ENCODE measurements at regions not wholly inside any gene's neighbourhood (a gene's known extent, or its start where the extent isn't known, plus 50 kb on each side); places are given as distances from the start of the nearest gene placed in this dataset.

DNA sequence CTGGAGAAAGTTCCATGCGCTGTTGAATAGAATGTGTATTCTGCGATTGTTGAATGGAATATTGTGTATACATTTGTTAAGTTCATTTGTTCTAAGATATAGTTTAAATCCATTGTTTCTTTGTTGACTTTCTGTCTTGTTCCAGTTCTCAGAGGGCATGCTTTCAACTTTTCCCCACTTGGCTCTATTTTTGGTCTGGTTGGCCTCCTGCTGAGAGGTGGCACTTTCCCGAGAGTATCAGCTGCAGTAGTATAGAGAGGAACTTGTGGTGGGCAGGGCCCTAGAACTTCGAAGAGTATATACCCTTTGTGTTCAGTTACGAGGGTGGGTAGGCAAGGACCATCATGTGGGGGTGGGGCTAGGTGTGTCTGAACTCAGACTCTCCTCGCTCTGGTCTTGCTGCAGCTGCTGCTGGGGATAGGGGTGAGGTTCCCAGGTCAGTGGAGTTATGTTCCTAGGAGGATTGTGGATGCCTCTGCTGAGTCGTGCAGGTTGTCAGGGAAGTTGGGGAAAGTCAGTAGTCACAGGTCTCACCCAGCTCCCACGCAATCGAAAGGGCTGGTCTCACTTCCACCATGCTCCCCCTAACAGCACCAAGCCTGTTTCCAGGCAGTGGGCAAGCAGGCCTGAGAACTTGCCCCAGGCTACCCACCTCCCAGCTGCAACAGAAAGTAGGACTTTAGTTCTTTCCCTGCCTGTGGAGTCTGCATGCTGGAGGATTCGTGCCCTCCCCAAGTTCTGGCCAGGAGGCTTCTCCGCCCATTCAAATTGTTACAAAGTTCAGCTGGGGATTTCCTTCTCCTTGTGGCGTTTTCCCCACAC is 118.9 kb upstream of the SSTR4 start:
- H3K9ac ChIP-seq (ENCODE audit: low read depth in 1 of 2, low read length in 2 of 2) = no peak overlapping the region
- no peaks in the 10 kb centered on the region for H3K36me3 ChIP-seq (ENCODE audit: control insufficient read depth in 2 of 2, insufficient read depth in 2 of 2, low read length in 2 of 2)
- no peak overlapping the region for H3K4me3 ChIP-seq (ENCODE audit: low read length in 2 of 2)
- H3K27ac ChIP-seq (ENCODE audit: low read depth in 2 of 2, low read length in 2 of 2) = no peak overlapping the region
- no peaks in the 10 kb centered on the region for H3K9me3 ChIP-seq (ENCODE audit: control insufficient read depth in 2 of 2, low read length in 2 of 2)
- H3K27me3 ChIP-seq (ENCODE audit: control insufficient read depth in 2 of 2, insufficient read depth in 2 of 2, low read length in 2 of 2) = no peaks in the 10 kb centered on the region
- H3K4me1 ChIP-seq (ENCODE audit: control insufficient read depth in 2 of 2, insufficient read depth in 2 of 2, low read length in 2 of 2) = no peaks in the 10 kb centered on the region

DNA sequence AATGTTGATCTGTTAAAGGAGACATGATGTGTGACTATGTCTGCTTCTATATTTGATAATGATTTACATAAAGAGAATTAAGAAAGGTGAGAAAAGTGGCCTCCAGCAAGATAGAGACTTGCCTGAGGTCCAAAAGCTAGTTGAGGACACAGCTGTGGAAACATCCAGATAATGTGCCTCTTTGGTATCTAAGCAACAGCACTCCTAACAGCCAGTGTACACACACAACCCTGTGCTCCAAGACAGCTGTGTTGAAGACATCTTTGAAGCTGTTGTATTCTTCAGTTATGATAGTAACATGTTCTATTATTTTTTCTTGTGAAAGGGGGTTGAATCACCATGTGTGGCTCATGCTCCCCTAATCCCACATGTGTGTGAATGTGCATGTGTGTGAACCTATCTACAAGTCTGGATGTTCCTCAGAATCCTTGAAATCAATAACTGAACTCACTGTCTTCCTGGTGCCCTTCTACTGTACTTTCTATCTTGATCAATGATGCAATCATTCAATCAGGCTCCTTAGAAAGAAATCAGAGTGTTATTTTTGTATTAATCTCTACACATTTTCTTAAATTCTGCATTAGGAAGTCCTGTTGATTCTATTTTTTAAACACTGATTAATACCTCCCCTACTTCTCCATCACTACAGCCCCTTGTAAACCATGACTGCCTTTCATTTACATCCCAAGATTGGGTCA is 116.7 kb upstream of the SSTR4 start:
- no peak overlapping the region for H3K9ac ChIP-seq (ENCODE audit: low read depth in 1 of 2, low read length in 2 of 2)
- H3K4me3 ChIP-seq (ENCODE audit: low read length in 2 of 2) = no peak overlapping the region
- H3K9me3 ChIP-seq (ENCODE audit: control insufficient read depth in 2 of 2, low read length in 2 of 2) = no peaks in the 10 kb centered on the region
- H3K27me3 ChIP-seq (ENCODE audit: control insufficient read depth in 2 of 2, insufficient read depth in 2 of 2, low read length in 2 of 2) = no peaks in the 10 kb centered on the region
- no peak overlapping the region for H3K27ac ChIP-seq (ENCODE audit: low read depth in 2 of 2, low read length in 2 of 2)
- H3K4me1 ChIP-seq (ENCODE audit: control insufficient read depth in 2 of 2, insufficient read depth in 2 of 2, low read length in 2 of 2) = no peaks in the 10 kb centered on the region
- no peaks in the 10 kb centered on the region for H3K36me3 ChIP-seq (ENCODE audit: control insufficient read depth in 2 of 2, insufficient read depth in 2 of 2, low read length in 2 of 2)

DNA sequence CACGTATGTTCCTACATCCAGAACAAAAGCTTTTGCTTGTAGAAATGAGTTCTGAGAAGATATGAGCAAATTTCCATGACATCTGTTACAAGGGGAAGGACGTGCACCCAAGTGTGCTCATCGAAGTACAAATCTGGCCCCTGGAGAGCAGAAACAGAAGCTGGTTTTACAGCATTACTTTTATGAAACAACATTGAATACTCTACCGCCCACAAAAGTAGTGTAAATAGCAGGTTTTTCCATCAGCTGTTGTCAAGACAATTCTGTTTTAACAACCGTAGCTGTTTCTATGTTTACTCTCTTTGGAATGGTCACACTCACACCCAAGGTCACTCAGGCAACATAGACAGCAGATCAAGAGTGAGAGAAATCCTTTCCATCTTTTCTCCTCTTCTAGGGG is 114.2 kb upstream of the SSTR4 start:
- no peaks in the 10 kb centered on the region for H3K9me3 ChIP-seq (ENCODE audit: control insufficient read depth in 2 of 2, low read length in 2 of 2)
- H3K27me3 ChIP-seq (ENCODE audit: control insufficient read depth in 2 of 2, insufficient read depth in 2 of 2, low read length in 2 of 2) = no peaks in the 10 kb centered on the region

DNA sequence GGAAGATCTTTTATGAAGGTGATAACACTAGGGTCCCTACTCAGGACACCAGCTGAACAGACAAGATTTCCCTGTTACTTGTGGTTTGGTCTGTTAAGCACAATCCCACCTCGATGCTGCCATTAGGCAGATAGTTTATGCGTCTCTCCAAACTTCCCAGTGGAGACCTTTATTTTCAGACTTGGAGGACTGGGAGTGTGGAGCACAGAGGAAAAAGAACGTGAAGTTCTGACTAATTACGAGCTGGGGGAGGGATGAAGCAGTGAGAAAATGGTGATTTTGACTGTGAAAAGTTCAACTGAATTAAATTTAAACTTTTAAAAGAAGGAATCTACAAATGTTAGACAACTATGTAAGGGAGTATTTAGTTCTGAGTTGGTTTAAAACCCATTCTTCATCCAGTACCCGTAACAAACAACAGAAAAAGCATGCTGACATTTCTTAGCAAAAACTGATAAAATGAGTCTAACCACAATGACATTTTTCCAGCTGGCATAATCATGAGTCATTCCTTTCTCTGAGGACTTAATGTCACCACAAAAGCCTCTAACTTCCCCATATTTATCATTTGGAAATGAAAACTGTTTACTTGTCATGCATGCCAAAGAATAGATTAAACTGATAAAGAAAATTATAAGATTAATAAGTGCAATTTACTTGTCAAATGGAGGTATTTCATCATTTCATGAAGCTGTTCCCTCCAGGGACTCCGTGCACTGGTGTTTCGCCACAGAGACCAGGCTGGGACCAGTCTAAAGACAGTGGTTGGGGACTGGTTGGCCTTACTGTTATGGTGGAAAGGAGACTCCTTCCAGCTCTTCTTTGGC is 113.3 kb upstream of the SSTR4 start:
- Histone ChIP-seq H3K4me1 (ENCODE audit: control insufficient read depth in 2 of 2, insufficient read depth in 2 of 2, low read length in 2 of 2) (no peaks in the 10 kb centered on the region), H3K27me3 (ENCODE audit: control insufficient read depth in 2 of 2, insufficient read depth in 2 of 2, low read length in 2 of 2) (no peaks in the 10 kb centered on the region), H3K36me3 (ENCODE audit: control insufficient read depth in 2 of 2, insufficient read depth in 2 of 2, low read length in 2 of 2) (no peaks in the 10 kb centered on the region), H3K4me3 (ENCODE audit: low read length in 2 of 2) (no peak overlapping the region), H3K9me3 (ENCODE audit: control insufficient read depth in 2 of 2, low read length in 2 of 2) (no peaks in the 10 kb centered on the region), H3K9ac (ENCODE audit: low read depth in 1 of 2, low read length in 2 of 2) (no peak overlapping the region), H3K27ac (ENCODE audit: low read depth in 2 of 2, low read length in 2 of 2) (no peak overlapping the region)

More for the DNA sequence above, 114.2 kb upstream of the SSTR4 start:
- Histone ChIP-seq H3K36me3 (ENCODE audit: control insufficient read depth in 2 of 2, insufficient read depth in 2 of 2, low read length in 2 of 2) (no peaks in the 10 kb centered on the region), H3K27ac (ENCODE audit: low read depth in 2 of 2, low read length in 2 of 2) (no peak overlapping the region), H3K4me3 (ENCODE audit: low read length in 2 of 2) (no peak overlapping the region), H3K4me1 (ENCODE audit: control insufficient read depth in 2 of 2, insufficient read depth in 2 of 2, low read length in 2 of 2) (no peaks in the 10 kb centered on the region), H3K9ac (ENCODE audit: low read depth in 1 of 2, low read length in 2 of 2) (no peak overlapping the region)

DNA sequence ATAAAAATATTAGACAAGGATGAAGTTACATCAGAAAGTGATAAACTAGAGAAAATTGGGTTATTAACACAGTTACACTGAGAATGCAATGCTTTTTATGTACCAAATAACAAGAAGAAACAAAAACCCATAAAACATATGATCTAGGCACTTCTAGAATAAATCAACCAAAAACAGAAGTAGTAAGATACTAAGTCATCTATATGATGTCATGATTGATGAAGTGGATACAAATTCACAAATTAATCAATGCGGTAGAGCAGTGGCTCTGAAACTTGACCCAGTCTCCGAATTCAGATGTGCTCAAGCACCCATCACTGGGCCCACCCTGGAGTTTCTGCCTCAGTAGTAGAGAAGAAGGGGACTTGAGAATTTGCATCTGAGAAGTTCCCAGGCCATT is 112.1 kb upstream of the SSTR4 start:
- Histone ChIP-seq H3K4me3 (ENCODE audit: low read length in 2 of 2) (no peak overlapping the region), H3K27me3 (ENCODE audit: control insufficient read depth in 2 of 2, insufficient read depth in 2 of 2, low read length in 2 of 2) (no peaks in the 10 kb centered on the region), H3K9me3 (ENCODE audit: control insufficient read depth in 2 of 2, low read length in 2 of 2) (no peaks in the 10 kb centered on the region), H3K27ac (ENCODE audit: low read depth in 2 of 2, low read length in 2 of 2) (no peak overlapping the region), H3K4me1 (ENCODE audit: control insufficient read depth in 2 of 2, insufficient read depth in 2 of 2, low read length in 2 of 2) (no peaks in the 10 kb centered on the region), H3K36me3 (ENCODE audit: control insufficient read depth in 2 of 2, insufficient read depth in 2 of 2, low read length in 2 of 2) (no peaks in the 10 kb centered on the region), H3K9ac (ENCODE audit: low read depth in 1 of 2, low read length in 2 of 2) (no peak overlapping the region)

DNA sequence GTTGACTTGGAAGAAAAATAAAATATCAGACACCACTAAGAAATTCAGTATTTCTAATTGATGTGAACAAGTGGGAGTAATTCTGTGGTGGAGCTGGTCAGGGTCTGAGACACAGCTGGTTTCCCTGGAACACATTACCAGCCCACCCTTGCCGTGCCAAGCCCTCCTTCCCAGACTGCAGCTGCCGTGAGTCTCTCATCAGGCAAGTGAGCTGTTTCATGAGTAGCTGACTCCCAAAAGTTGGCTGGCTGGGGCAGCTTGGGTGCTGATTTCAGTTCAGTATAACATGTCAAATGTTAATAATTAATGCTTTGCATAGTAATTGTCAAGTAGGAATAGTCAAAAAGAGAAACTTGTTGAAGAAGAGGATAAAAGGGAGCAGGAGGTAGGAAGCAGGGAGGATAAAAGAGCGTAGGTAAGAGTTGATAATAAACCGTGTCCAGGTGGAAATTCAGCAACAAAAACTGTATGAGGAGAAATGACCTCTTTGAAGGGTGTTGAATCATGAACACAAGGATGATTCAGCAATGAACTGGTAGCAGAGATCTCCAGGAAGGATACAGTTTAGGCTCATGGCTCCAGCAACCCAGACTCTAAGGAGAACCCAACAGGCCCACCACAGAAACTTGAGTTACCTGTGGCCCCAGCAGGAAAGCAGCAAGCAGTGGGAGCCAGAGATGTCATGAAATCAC is 110.9 kb upstream of the SSTR4 start:
- H3K4me1 ChIP-seq (ENCODE audit: control insufficient read depth in 2 of 2, insufficient read depth in 2 of 2, low read length in 2 of 2) = no peaks in the 10 kb centered on the region
- no peaks in the 10 kb centered on the region for H3K36me3 ChIP-seq (ENCODE audit: control insufficient read depth in 2 of 2, insufficient read depth in 2 of 2, low read length in 2 of 2)
- no peak overlapping the region for H3K4me3 ChIP-seq (ENCODE audit: low read length in 2 of 2)
- H3K27me3 ChIP-seq (ENCODE audit: control insufficient read depth in 2 of 2, insufficient read depth in 2 of 2, low read length in 2 of 2) = no peaks in the 10 kb centered on the region
- no peak overlapping the region for H3K27ac ChIP-seq (ENCODE audit: low read depth in 2 of 2, low read length in 2 of 2)
- no peak overlapping the region for H3K9ac ChIP-seq (ENCODE audit: low read depth in 1 of 2, low read length in 2 of 2)
- H3K9me3 ChIP-seq (ENCODE audit: control insufficient read depth in 2 of 2, low read length in 2 of 2) = no peaks in the 10 kb centered on the region

DNA sequence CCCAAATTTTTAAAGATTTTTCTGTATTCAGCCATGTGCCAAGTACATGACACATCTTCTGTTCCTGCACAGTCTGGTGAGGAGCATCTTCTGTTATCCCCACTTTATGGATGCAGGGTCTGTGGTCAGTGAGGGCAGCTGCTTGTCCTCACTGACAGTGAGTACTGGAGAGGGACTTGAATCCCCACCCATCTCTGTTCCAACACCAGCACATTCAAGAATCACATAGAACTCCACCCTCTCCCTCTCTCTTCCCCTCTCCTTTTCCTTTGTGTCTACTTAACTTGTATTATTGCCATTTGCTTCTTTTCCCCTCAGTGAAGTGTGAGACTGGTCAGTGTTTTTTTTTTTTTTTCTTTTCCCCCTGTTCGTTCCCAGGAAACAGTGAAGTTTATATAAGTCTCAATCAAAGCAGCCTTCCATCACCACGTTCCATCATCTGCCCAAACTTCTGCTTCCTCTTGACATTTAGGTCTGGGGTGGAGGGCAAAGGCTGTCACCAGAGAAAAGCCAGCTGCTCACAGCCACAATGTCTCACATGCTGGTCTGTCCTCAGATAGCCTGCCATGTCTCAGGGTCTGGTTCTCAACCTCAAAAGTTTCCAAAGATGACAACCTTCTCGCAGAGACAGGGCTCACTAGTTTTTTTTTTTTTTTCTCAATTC is 110.0 kb upstream of the SSTR4 start:
- Histone ChIP-seq H3K4me1 (ENCODE audit: control insufficient read depth in 2 of 2, insufficient read depth in 2 of 2, low read length in 2 of 2) (no peaks in the 10 kb centered on the region), H3K4me3 (ENCODE audit: low read length in 2 of 2) (no peak overlapping the region), H3K9me3 (ENCODE audit: control insufficient read depth in 2 of 2, low read length in 2 of 2) (no peaks in the 10 kb centered on the region), H3K27me3 (ENCODE audit: control insufficient read depth in 2 of 2, insufficient read depth in 2 of 2, low read length in 2 of 2) (no peaks in the 10 kb centered on the region), H3K9ac (ENCODE audit: low read depth in 1 of 2, low read length in 2 of 2) (no peak overlapping the region), H3K36me3 (ENCODE audit: control insufficient read depth in 2 of 2, insufficient read depth in 2 of 2, low read length in 2 of 2) (no peaks in the 10 kb centered on the region), H3K27ac (ENCODE audit: low read depth in 2 of 2, low read length in 2 of 2) (no peak overlapping the region)

DNA sequence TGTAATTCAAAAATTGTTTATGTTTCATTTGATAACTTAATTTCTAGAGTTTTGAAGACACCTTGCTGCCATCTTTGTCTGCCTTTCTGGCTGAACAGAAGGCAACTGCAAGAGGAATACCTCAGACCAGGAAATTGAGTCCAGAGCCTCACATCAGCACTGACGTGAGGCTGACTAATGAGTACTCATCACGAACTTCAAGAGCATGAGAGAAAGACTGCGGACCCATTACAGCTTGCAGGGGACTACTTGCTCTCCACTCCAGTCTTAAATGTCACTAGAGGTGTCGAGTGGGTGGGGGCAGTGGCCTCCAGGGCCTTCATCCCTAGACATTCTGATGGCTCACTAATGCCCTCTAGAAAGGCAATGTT is 109.5 kb upstream of the SSTR4 start:
- H3K27ac ChIP-seq (ENCODE audit: low read depth in 2 of 2, low read length in 2 of 2) = no peak overlapping the region
- H3K9me3 ChIP-seq (ENCODE audit: control insufficient read depth in 2 of 2, low read length in 2 of 2) = no peaks in the 10 kb centered on the region

DNA sequence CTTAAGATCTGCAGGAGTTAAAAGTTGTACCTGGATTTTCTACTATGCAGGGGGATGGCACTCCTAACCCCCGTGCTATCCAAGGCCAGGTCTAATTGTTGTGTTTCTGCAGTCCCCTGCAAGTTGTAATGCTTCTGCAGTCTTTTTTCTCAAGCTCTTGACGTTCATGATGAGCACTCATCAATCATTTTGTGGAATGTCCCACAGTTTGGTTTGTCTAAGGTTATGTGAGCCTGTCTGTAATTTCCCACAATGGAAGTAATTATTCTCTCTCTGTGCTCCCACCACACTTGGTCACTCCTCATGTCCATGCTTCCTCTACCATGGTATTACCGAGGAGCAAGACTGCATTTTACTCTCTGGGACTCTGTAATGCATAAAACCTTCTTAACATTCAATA is 107.6 kb upstream of the SSTR4 start:
- Histone ChIP-seq H3K9ac (ENCODE audit: low read depth in 1 of 2, low read length in 2 of 2) (no peak overlapping the region), H3K27me3 (ENCODE audit: control insufficient read depth in 2 of 2, insufficient read depth in 2 of 2, low read length in 2 of 2) (no peaks in the 10 kb centered on the region), H3K4me3 (ENCODE audit: low read length in 2 of 2) (no peak overlapping the region), H3K9me3 (ENCODE audit: control insufficient read depth in 2 of 2, low read length in 2 of 2) (no peaks in the 10 kb centered on the region), H3K27ac (ENCODE audit: low read depth in 2 of 2, low read length in 2 of 2) (no peak overlapping the region), H3K4me1 (ENCODE audit: control insufficient read depth in 2 of 2, insufficient read depth in 2 of 2, low read length in 2 of 2) (no peaks in the 10 kb centered on the region), H3K36me3 (ENCODE audit: control insufficient read depth in 2 of 2, insufficient read depth in 2 of 2, low read length in 2 of 2) (no peaks in the 10 kb centered on the region)

More for the DNA sequence above, 109.5 kb upstream of the SSTR4 start:
- Histone ChIP-seq H3K27me3 (ENCODE audit: control insufficient read depth in 2 of 2, insufficient read depth in 2 of 2, low read length in 2 of 2) (no peaks in the 10 kb centered on the region), H3K36me3 (ENCODE audit: control insufficient read depth in 2 of 2, insufficient read depth in 2 of 2, low read length in 2 of 2) (no peaks in the 10 kb centered on the region), H3K9ac (ENCODE audit: low read depth in 1 of 2, low read length in 2 of 2) (no peak overlapping the region), H3K4me1 (ENCODE audit: control insufficient read depth in 2 of 2, insufficient read depth in 2 of 2, low read length in 2 of 2) (no peaks in the 10 kb centered on the region), H3K4me3 (ENCODE audit: low read length in 2 of 2) (no peak overlapping the region)
